GM10248 (cell line): ENCODE measurements at regions not wholly inside any gene's neighbourhood (a gene's known extent, or its start where the extent isn't known, plus 50 kb on each side); places are given as distances from the start of the nearest gene placed in this dataset.

Experiments
- CTCF ChIA-PET: fragments of 300-600 bp; sonication (Branson Sonifier 250); formaldehyde crosslinking; extraction: SDS; loops from one replicate; lab custom pipeline; 2021; ENCODE audit warnings: antibody characterized with exemption; lab: Yijun Ruan, JAX
- POLR2A ChIA-PET: fragments of 350-650 bp; sonication (Branson Sonifier 250); formaldehyde crosslinking; extraction: SDS; loops from one replicate; lab custom pipeline; 2020; ENCODE audit warnings: antibody characterized with exemption; lab: Yijun Ruan, JAX
- DNase-seq: peaks from one replicate; pipeline ENCODE4 v3.0.0; 2012; ENCODE audit errors: extremely low spot score
- TF ChIP-seq, protein P1 (sequence below): IDR thresholded peaks from 2 replicates; pipeline ENCODE4 v1.5.1; 2012; ENCODE audit warnings: mild to moderate bottlenecking, low read depth; ENCODE audit errors: extremely low read depth, missing control alignments, control extremely low read depth

DNA sequence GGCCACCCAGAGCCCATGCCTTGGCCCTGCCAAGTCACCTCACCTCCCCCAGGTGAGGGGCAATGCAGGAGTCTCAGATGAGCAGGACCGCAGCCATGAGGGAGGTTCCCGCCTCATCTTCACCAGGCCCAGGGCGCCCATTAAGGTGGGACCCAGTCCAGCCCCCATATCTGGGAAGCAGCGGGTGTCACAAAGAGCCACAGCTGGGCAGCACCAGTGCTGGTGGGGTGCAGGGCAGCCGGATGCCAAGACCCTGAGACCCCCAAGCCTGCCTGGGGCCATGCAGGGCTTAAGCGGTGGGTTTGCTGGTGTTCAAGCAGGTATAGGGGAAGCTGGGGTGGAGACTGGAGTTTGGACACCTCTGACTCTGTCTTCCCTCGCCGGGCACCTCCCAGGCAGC lies 237.8 kb upstream of the GSE1 start:
- CTCF ChIA-PET: interaction anchor here (1.1 kb wide), 1 partner anchor 11 kb away, joined by 3 read pairs; no protein-coding TSS in a partner anchor

DNA sequence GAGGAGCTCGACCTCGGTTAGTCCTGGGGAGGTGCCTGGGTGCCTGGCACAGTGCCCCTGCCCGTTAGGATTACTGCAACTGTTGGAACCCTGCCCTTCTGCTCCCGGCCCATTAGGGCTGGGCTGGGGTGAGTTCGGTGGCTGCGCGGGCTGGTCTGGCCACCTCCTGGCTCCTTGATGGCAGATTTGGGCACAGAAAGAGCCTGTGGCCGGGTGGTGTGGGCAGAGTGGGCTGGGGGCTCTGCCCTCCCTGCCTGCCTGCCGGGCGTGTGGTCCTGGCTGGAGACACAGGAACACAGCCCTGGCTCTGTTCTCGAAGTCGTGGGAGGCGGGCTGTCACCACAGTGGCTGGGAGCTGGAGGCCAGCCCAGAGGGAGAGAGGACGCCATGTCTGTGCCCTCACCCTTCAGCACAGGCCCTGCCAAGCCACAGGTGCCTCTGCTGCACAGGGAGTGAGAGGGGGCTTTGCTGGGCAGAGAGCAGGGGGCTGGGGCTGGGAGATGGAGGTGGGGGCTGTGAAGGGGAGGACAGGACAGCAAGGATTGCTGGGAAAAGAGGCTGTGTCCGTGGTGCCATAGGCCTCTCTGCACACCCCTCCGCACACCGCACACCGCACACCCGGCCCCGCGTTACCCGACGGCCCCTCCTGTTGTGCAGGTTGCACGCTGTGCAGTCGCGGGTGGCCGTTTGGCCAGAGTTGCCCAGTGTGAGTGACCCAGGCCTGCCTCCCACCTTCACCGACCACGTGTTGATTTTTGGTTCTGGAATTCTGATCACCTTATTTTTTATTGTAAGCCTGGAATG lies 236.6 kb upstream of the GSE1 start:
- ChIA-PET POLR2A (no interaction called here), CTCF (interaction anchor here (1.2 kb wide), 1 partner anchor 44 kb away, joined by 3 read pairs; no protein-coding TSS in a partner anchor)
- TF ChIP-seq, protein P1, sequence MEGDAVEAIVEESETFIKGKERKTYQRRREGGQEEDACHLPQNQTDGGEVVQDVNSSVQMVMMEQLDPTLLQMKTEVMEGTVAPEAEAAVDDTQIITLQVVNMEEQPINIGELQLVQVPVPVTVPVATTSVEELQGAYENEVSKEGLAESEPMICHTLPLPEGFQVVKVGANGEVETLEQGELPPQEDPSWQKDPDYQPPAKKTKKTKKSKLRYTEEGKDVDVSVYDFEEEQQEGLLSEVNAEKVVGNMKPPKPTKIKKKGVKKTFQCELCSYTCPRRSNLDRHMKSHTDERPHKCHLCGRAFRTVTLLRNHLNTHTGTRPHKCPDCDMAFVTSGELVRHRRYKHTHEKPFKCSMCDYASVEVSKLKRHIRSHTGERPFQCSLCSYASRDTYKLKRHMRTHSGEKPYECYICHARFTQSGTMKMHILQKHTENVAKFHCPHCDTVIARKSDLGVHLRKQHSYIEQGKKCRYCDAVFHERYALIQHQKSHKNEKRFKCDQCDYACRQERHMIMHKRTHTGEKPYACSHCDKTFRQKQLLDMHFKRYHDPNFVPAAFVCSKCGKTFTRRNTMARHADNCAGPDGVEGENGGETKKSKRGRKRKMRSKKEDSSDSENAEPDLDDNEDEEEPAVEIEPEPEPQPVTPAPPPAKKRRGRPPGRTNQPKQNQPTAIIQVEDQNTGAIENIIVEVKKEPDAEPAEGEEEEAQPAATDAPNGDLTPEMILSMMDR: no peak
- no peak for DNase-seq

More for the DNA sequence above, 237.8 kb upstream of the GSE1 start:
- no peak for DNase-seq
- POLR2A ChIA-PET: no interaction called here
- TF ChIP-seq, protein P1: no peak

DNA sequence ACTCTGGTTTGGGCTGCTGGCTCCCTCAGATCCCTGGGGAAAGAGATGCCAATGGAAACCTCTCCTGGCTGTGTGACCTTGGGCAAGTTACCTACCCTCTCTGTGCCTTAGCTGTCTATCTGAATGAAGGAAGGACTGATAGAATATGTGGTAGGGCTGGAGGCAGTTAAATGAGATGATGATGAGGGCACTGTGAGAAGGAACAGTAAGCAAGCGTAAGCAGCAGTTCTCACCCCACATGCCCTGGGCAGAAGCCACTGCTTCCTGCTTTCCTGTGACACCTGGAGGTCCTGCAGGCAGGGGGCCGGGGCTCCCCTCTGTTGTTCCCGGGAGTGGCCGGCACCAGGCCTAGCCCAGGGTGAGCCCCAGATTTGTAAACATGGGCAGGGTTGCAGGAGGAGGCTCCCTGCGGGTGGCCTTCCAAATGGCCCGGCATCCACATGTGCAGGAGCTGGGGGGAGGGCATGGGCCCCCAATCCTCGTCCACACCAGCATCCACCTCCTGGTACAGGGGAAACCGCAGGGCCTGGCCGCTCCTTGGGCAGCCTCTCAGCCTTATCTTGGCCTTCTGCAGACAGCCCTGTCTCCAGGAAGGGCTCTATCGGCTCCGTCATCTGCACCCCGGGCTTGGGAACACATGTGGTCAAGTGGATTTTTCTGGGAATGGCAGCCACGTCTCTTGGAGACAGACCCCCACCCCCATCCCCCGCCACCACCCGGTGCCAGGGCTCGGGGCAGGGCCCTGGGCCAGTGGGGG lies 235.6 kb upstream of the GSE1 start:
- POLR2A ChIA-PET: no interaction called here

DNA sequence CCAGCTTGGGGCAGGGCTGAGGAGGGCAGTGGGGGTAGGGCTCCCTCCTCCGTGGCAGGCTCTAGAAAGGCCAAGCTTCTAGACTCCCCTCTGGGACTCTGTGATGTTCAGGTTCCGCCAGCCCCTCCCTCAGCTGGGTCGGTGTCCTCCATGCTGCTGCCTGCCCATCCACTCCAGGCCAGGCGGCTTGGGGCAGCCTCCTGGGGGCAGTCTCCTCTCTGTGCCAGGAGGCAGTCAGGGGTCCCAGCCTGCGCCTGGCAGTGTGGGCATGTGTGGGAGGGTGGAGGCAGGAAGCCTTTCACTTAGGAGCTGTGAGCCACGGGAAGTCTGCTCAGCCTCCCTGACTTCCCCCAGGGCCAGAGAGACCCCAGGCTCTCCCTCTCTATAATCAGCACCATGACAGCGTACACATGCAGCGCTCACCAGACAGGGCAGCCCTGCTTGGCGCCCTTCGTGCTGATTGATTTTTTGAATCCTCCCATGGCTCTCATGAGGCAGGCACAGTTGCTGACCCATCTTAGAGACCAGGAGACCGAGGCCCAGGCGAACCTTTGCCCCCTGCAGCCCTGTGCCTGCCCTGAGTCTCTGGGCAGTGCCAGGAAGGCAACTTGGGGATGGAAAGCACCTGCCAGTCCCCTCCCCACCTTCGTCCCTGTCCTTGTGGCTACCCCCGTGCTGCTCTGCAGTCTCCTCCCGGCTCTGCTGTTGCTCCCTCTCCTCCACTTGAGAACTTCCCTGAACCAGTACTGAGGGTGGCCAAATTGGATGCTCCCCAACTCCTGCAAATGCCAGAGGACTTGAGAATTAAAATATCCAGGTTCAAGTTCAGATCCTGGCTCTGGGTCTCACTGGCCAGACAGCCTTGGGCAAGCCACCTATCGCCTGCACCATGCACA lies 234.7 kb upstream of the GSE1 start:
- POLR2A ChIA-PET: no interaction called here
- no peak for DNase-seq
- CTCF ChIA-PET: interaction anchor here (0.8 kb wide), 1 partner anchor 36 kb away, joined by 3 read pairs; no protein-coding TSS in a partner anchor
- TF ChIP-seq, protein P1: no peak

More for the DNA sequence above, 235.6 kb upstream of the GSE1 start:
- DNase-seq: no peak
- CTCF ChIA-PET: no interaction called here
- TF ChIP-seq, protein P1: no peak

DNA sequence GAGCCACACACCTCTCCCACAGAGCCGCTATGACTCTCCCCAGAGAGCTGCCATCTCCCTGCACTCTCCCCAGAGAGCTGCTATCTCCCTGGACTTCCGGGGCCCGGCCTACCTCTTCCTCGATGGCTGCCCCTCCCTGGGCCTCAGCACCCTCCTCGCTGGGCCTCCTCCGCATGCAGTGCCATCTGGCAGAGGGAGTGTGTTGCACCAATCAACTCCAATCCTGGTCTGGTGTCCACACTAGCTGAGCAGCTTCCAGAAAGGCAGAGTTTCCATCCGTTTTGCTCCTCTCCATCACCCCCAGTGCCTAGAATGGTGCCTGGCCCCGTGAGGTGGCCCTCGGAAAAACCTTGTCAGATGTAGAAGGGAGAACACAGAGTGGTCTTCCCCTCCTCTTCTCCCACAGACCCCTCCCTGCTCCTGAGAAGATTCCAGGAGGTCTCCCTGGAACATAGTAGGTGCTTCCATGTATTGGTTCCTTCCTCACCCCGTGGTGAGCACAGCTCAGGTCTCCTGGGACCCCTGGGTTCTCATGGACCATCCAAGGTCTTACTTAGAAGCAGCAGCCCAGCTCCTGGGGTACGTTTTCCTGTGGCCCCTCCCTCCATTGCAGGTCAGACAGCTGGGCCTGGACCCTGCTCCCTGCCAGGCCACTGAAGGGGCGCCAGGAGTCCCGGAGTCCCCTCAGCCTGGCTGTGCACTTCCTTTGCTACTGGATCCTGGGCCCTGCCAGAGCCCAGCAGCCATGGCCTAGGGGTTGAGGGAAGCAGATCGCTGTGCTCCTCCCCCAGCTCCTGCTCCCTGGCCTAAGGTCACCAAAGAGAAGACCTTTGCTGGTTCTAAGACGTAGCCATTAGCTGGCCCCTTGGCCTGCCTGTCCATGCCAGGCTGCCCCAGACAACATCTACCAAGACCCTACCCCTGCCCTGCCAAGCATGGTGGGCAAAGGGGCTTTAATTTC lies 233.8 kb upstream of the GSE1 start:
- ChIA-PET CTCF (interaction anchor here (0.8 to 2.0 kb wide), 3 partner anchors 9 to 37 kb away, joined by 3 to 6 read pairs (median 6); no protein-coding TSS in a partner anchor), POLR2A (no interaction called here)
- DNase-seq: no peak
- TF ChIP-seq, protein P1: no peak
